DND-41 (cell line): ENCODE measurements at regions not wholly inside any gene's neighbourhood (a gene's known extent, or its start where the extent isn't known, plus 50 kb on each side); places are given as distances from the start of the nearest gene placed in this dataset.

Experiments used
- ATAC-seq: fragments of 200-7000 bp; cut with Tn5 transposase; 3 replicates; pipeline ENCODE4 v1.9.1; 2021; ENCODE audit warnings: low read depth; ENCODE audit not compliant: insufficient read depth
- DNase-seq: peaks from one replicate; pipeline ENCODE4 v3.0.0-alpha.2; 2020
- H2AFZ ChIP-seq: 2 replicates; pipeline ENCODE4 v1.6.0; 2012; ENCODE audit warnings: low read depth, low read length
- H3K27ac ChIP-seq: 2 replicates; pipeline ENCODE4 v1.5.1; 2012; ENCODE audit warnings: low read length, inconsistent platforms
- H3K27me3 ChIP-seq: fragments of 200-600 bp; sonication (generic); 2 replicates; pipeline ENCODE4 v1.6.0; 2012; ENCODE audit warnings: low read length, mild to moderate bottlenecking, inconsistent platforms; ENCODE audit not compliant: insufficient read depth, poor library complexity
- H3K36me3 ChIP-seq: 2 replicates; pipeline ENCODE4 v1.5.1; 2012; ENCODE audit warnings: low read length, inconsistent platforms; ENCODE audit not compliant: insufficient read depth
- H3K4me1 ChIP-seq: 2 replicates; pipeline ENCODE4 v1.5.1; 2012; ENCODE audit warnings: mild to moderate bottlenecking, low read length; ENCODE audit not compliant: insufficient read depth
- H3K4me2 ChIP-seq: 2 replicates; pipeline ENCODE4 v1.6.0; 2012; ENCODE audit warnings: mild to moderate bottlenecking, moderate library complexity, low read length, inconsistent platforms; ENCODE audit not compliant: insufficient read depth
- H3K4me3 ChIP-seq, 2 experiments: fragments of 200-600 bp in 1 of 2; shearing (Covaris generic) in 1 of 2; 2 replicates each; pipeline ENCODE4 v1.5.1; 2012 to 2016; ENCODE audit warnings: inconsistent platforms in 2 of 2, low read length in 2 of 2, mild to moderate bottlenecking in 2 of 2, low read depth in 1 of 2, moderate library complexity in 1 of 2
- H3K79me2 ChIP-seq: 2 replicates; pipeline ENCODE4 v1.6.0; 2012; ENCODE audit warnings: low read length, inconsistent platforms; ENCODE audit not compliant: insufficient read depth
- H3K9ac ChIP-seq: 2 replicates; pipeline ENCODE4 v1.6.0; 2012; ENCODE audit warnings: low read depth, mild to moderate bottlenecking, inconsistent platforms, low read length, moderate library complexity
- H3K9me3 ChIP-seq: 2 replicates; pipeline ENCODE4 v1.5.1; 2012; ENCODE audit warnings: low read length, moderate library complexity, mild to moderate bottlenecking, inconsistent platforms; ENCODE audit not compliant: insufficient read depth, severe bottlenecking
- H4K20me1 ChIP-seq: 2 replicates; pipeline ENCODE4 v1.6.0; 2012; ENCODE audit warnings: low read length; ENCODE audit not compliant: insufficient read depth
- CTCF ChIP-seq: IDR thresholded peaks from 2 replicates; pipeline ENCODE4 v1.5.1; 2012; ENCODE audit warnings: borderline replicate concordance, low read length, moderate library complexity, mild to moderate bottlenecking; ENCODE audit not compliant: poor library complexity, severe bottlenecking; ENCODE audit errors: extremely low read depth
- EZH2 ChIP-seq: IDR thresholded peaks from 3 replicates; pipeline ENCODE4 v1.6.1; 2012; ENCODE audit warnings: borderline replicate concordance, low read depth, mild to moderate bottlenecking, moderate library complexity, low read length, inconsistent platforms; ENCODE audit not compliant: severe bottlenecking

DNA sequence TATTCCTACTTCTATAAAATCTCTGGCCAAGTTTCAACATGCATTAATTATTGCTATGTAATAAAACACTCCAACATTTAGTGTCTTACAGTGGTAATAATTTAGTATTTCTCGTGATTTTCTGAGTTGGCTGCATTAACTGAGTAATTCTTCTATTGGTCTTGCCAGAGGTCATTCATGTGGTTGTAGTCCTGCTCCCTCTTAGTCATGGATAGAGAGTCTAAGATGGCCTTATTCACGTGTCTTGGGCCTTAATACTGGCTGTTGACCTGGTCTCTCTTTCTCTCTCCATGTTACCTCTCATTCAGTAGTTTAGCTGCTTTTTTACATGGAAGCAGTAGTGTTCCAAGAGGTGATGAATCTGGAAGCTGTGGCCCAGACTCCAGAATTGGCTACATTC lies 140.1 kb upstream of the ZBTB20 start:
- no peak overlapping the region for H3K4me2 ChIP-seq
- no peaks in the 10 kb centered on the region for H3K27me3 ChIP-seq
- no peak overlapping the region for H3K9ac ChIP-seq
- H3K27ac ChIP-seq = no peak overlapping the region
- no peak for DNase-seq
- H4K20me1 ChIP-seq = no peaks in the 10 kb centered on the region
- H2AFZ ChIP-seq = no peak overlapping the region
- H3K79me2 ChIP-seq = no peaks in the 10 kb centered on the region
- no peak for TF ChIP-seq CTCF
- no peak for TF ChIP-seq EZH2
- H3K4me3 ChIP-seq = no peak overlapping the region
- H3K36me3 ChIP-seq = no peaks in the 10 kb centered on the region
- H3K4me1 ChIP-seq = no peaks in the 10 kb centered on the region
- H3K9me3 ChIP-seq = no peaks in the 10 kb centered on the region
- ATAC-seq = no peak

GRCh38 chr3:115292131-115292530 lies 145.0 kb upstream of the ZBTB20 start:
- no peaks in the 10 kb centered on the region for H3K9me3 ChIP-seq
- no peak for TF ChIP-seq EZH2
- no peak for TF ChIP-seq CTCF
- no peak overlapping the region for H3K4me2 ChIP-seq
- DNase-seq (no peak), ATAC-seq (no peak)
- H3K9ac ChIP-seq = no peak overlapping the region
- H3K36me3 ChIP-seq = no peaks in the 10 kb centered on the region
- no peak overlapping the region for H3K27ac ChIP-seq
- H4K20me1 ChIP-seq = no peaks in the 10 kb centered on the region
- no peaks in the 10 kb centered on the region for H3K79me2 ChIP-seq
- H3K4me3 ChIP-seq = no peak overlapping the region
- H2AFZ ChIP-seq = no peak overlapping the region
- H3K4me1 ChIP-seq = no peaks in the 10 kb centered on the region
- no peaks in the 10 kb centered on the region for H3K27me3 ChIP-seq

DNA sequence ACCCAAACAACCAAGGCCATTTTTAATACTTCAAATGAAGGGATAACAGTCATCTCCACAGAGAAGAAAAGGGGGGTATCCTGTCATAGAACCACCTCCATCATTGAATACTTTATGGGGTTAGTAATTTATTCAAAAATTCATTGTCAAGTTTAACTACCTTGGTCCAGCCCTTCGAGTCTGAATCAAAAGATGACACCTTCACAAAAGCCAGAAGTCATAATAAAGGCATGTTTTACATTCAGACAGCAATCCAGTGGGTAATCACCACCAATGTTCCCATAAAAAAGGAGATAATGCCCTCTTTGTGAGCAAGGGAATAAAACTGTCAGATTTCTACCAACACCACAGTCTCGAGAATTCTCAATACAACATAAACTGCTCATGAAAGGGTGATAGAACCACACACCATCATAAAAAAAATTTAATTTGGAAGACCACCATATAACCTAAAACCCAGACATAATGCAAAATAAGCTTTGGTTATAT lies 145.6 kb upstream of the ZBTB20 start:
- no peak for ATAC-seq
- no peak for DNase-seq
- no peaks in the 10 kb centered on the region for H3K79me2 ChIP-seq
- H3K36me3 ChIP-seq = no peaks in the 10 kb centered on the region
- no peak overlapping the region for H3K27ac ChIP-seq
- H3K27me3 ChIP-seq = no peaks in the 10 kb centered on the region
- H3K4me1 ChIP-seq = no peaks in the 10 kb centered on the region
- H3K9ac ChIP-seq = no peak overlapping the region
- no peaks in the 10 kb centered on the region for H3K9me3 ChIP-seq
- H3K4me3 ChIP-seq = no peak overlapping the region
- no peak for TF ChIP-seq CTCF
- no peak for TF ChIP-seq EZH2
- no peak overlapping the region for H2AFZ ChIP-seq
- H4K20me1 ChIP-seq = no peaks in the 10 kb centered on the region
- no peak overlapping the region for H3K4me2 ChIP-seq

GRCh38 chr3:115293321-115293720 lies 146.2 kb upstream of the ZBTB20 start:
- TF ChIP-seq EZH2 (no peak), CTCF (no peak)
- ATAC-seq = no peak

More at GRCh38 chr3:115293321-115293720, 146.2 kb upstream of the ZBTB20 start:
- Histone ChIP-seq H4K20me1 (no peaks in the 10 kb centered on the region), H2AFZ (no peak overlapping the region), H3K4me1 (no peaks in the 10 kb centered on the region), H3K4me2 (no peak overlapping the region), H3K9me3 (no peaks in the 10 kb centered on the region), H3K27ac (no peak overlapping the region), H3K79me2 (no peaks in the 10 kb centered on the region), H3K27me3 (no peaks in the 10 kb centered on the region), H3K4me3 (no peak overlapping the region), H3K9ac (no peak overlapping the region), H3K36me3 (no peaks in the 10 kb centered on the region)
- no peak for DNase-seq
